ENCODE measurements at regions not wholly inside any gene's neighbourhood (a gene's known extent, or its start where the extent isn't known, plus 50 kb on each side); places are given as distances from the start of the nearest gene placed in this dataset.

- TF ChIP-seq ETS1 (IDR thresholded peaks at IDR 0.05): no peak
- no peak for TF ChIP-seq JUNB (IDR thresholded peaks at IDR 0.05; ENCODE audit: unreplicated experiment)
Observed at GRCh38 chr14:71579331-71579730, 352.9 kb upstream of the RGS6 start (continued).

GRCh38 chr14:71582705-71583104, 349.5 kb upstream of the RGS6 start:
- H3K79me2 ChIP-seq (replicated peaks; ENCODE audit: insufficient read depth): no peaks in the 10 kb centered on the region
- no peaks in the 10 kb centered on the region for H3K36me3 ChIP-seq (ENCODE audit: insufficient read depth)
- Mint-ChIP-seq H3K27ac (no peak overlapping the region), H3K4me1 (peaks cover 42% of the 10 kb centered on the region), H3K4me3 (no peak overlapping the region), H3K27me3 (ENCODE audit: insufficient read depth, low read depth, poor library complexity) (peaks cover 5% of the 10 kb centered on the region), H3K9me3 (no peaks in the 10 kb centered on the region), H3K36me3 (ENCODE audit: low read depth) (no peaks in the 10 kb centered on the region)
- TF ChIP-seq NANOG (IDR thresholded peaks at IDR 0.05; ENCODE audit: borderline replicate concordance): no peak
- no peak for TF ChIP-seq EZH2 (IDR thresholded peaks at IDR 0.05; ENCODE audit: low read depth, unreplicated experiment)
- TF ChIP-seq CTCF (conservative IDR thresholded peaks at IDR 0.05; ENCODE audit: low read depth in 2 of 2): no peak
- no peak for TF ChIP-seq ZNF462 (CRISPR knock-in tag; IDR thresholded peaks at IDR 0.05)
- TF ChIP-seq ZNF331 (CRISPR knock-in tag; IDR thresholded peaks at IDR 0.05; ENCODE audit: low read depth): no peak
- TF ChIP-seq REST (IDR thresholded peaks at IDR 0.05; ENCODE audit: unreplicated experiment): no peak
- TF ChIP-seq ETS1 (IDR thresholded peaks at IDR 0.05): no peak
- TF ChIP-seq ZNF114 (CRISPR knock-in tag; IDR thresholded peaks at IDR 0.05): no peak
- no peak for TF ChIP-seq STAT1 (IDR thresholded peaks at IDR 0.05; ENCODE audit: unreplicated experiment)
- no peak for TF ChIP-seq CREB1 (CRISPR knock-in tag; IDR thresholded peaks at IDR 0.05; ENCODE audit: low read depth)
- no peak for TF ChIP-seq JUNB (IDR thresholded peaks at IDR 0.05; ENCODE audit: unreplicated experiment)
- no peak for TF ChIP-seq POLR2AphosphoS5 (IDR thresholded peaks at IDR 0.05; ENCODE audit: low read depth)
- no peak overlapping the region for H3K27ac ChIP-seq (ENCODE audit: low read depth)
- ATAC-seq: no peak
- H3K4me3 ChIP-seq: no peak overlapping the region
- no peak overlapping the region for H3K4me2 ChIP-seq
- H3K27me3 ChIP-seq (ENCODE audit: insufficient read depth): no peaks in the 10 kb centered on the region
- no peaks in the 10 kb centered on the region for H4K20me1 ChIP-seq (replicated peaks; ENCODE audit: insufficient read depth)
- H3K9me2 ChIP-seq (ENCODE audit: insufficient read depth): no peaks in the 10 kb centered on the region
- H3F3A ChIP-seq (replicated peaks; ENCODE audit: low read depth): no peaks in the 10 kb centered on the region
- no peak overlapping the region for H2AFZ ChIP-seq
- DNase-seq (ENCODE audit: low spot score): no peak
- peaks cover 23% of the 10 kb centered on the region for H3K4me1 ChIP-seq (ENCODE audit: insufficient read depth)

Data from GM23338 (cell line).